Activated T-cell treated with anti-CD3 and anti-CD28 coated beads, Interleukin-2, amount 50 U/mL, for 72 hours (primary cell): ENCODE measurements at regions not wholly inside any gene's neighbourhood (a gene's known extent, or its start where the extent isn't known, plus 50 kb on each side); places are given as distances from the start of the nearest gene placed in this dataset.

Experiments
- ATAC-seq, 2 donors: fragments of 150-1000 bp; cut with Tn5 transposase; replicated peaks in 1 of 2; 2 replicates each; pipeline ENCODE4 v1.10.0; 2021; ENCODE audit warnings: moderate library complexity in 2 of 2, mild to moderate bottlenecking in 1 of 2
- DNase-seq, 2 donors: peaks; one replicate each; pipeline ENCODE4 v3.0.0; 2021 to 2022; ENCODE audit warnings: mixed read lengths in 1 of 2
- H3K27ac Mint-ChIP-seq: one replicate; pipeline ENCODE4 v1.8.0; 2022; ENCODE audit warnings: mild to moderate bottlenecking, moderate library complexity, mixed read lengths
- H3K27me3 Mint-ChIP-seq: one replicate; pipeline ENCODE4 v1.8.0; 2022; ENCODE audit warnings: low read depth, mixed read lengths
- H3K36me3 Mint-ChIP-seq, 2 donors: one replicate each; pipeline ENCODE4 v1.8.0; 2022; ENCODE audit warnings: mixed read lengths in 2 of 2, mild to moderate bottlenecking in 1 of 2; ENCODE audit not compliant: insufficient read depth in 2 of 2
- H3K4me1 Mint-ChIP-seq: one replicate; pipeline ENCODE4 v1.8.0; 2022; ENCODE audit warnings: low read depth, mixed read lengths
- H3K4me3 Mint-ChIP-seq, 2 donors: one replicate each; pipeline ENCODE4 v1.8.0; 2022; ENCODE audit warnings: mild to moderate bottlenecking in 2 of 2, mixed read lengths in 2 of 2, moderate library complexity in 2 of 2
- H3K9me3 Mint-ChIP-seq, 2 donors: one replicate each; pipeline ENCODE4 v1.8.0; 2022; ENCODE audit warnings: mixed read lengths in 2 of 2

- Mint-ChIP-seq H3K9me3 (no peaks in the 10 kb centered on the region), H3K27me3 (no peaks in the 10 kb centered on the region), H3K4me3 (no peak overlapping the region), H3K4me1 (no peaks in the 10 kb centered on the region), H3K27ac (no peak overlapping the region), H3K36me3 (no peaks in the 10 kb centered on the region)
- ATAC-seq (no peak), DNase-seq (no peak)
Observed at GRCh38 chr7:109806548-109806947, 1236.9 kb downstream of the DNAJB9 start.

DNA sequence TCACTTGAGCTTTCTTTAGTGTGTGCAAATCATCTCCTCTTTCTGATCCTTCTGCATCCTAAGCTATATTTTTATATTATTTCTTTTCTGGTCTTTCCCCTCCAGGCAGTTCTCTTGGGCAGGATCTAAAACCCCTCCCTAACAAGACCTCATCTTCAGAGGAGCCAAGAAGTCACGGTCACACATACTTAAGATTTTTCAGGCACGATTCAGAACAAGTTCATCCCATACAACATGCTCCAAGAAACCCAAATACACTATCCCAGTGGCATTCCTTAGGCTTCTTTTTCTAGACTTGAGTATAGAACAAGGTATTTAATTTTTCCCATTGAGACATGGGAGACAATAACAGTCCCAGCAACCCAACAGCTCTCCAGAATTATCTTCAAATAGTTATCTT lies 1251.5 kb downstream of the DNAJB9 start:
- Mint-ChIP-seq H3K27me3 (no peaks in the 10 kb centered on the region), H3K4me1 (no peaks in the 10 kb centered on the region), H3K9me3 (peaks cover 7 to 11% of the 10 kb centered on the region in 2 donors), H3K36me3 (peaks cover 0 to 2% of the 10 kb centered on the region in 2 donors), H3K4me3 (no peak overlapping the region), H3K27ac (no peak overlapping the region)
- no peak for DNase-seq
- no peak for ATAC-seq

- ATAC-seq (no peak), DNase-seq (no peak)
- H3K27me3 Mint-ChIP-seq, result no peaks in the 10 kb centered on the region
- no peaks in the 10 kb centered on the region for H3K9me3 Mint-ChIP-seq
- no peaks in the 10 kb centered on the region for H3K36me3 Mint-ChIP-seq
- no peaks in the 10 kb centered on the region for H3K4me1 Mint-ChIP-seq
- H3K4me3 Mint-ChIP-seq, result no peak overlapping the region
- no peak overlapping the region for H3K27ac Mint-ChIP-seq
Observed at GRCh38 chr7:109834851-109835250, 1256.1 kb upstream of the LRRN3 start.

- H3K4me1 Mint-ChIP-seq, result no peaks in the 10 kb centered on the region
- no peaks in the 10 kb centered on the region for H3K27me3 Mint-ChIP-seq
- no peak overlapping the region for H3K4me3 Mint-ChIP-seq
- no peaks in the 10 kb centered on the region for H3K9me3 Mint-ChIP-seq
- H3K27ac Mint-ChIP-seq, result no peak overlapping the region
- no peaks in the 10 kb centered on the region for H3K36me3 Mint-ChIP-seq
- no peak for ATAC-seq
- DNase-seq, result no peak
Observed at GRCh38 chr7:109835577-109835976, 1255.3 kb upstream of the LRRN3 start.

DNA sequence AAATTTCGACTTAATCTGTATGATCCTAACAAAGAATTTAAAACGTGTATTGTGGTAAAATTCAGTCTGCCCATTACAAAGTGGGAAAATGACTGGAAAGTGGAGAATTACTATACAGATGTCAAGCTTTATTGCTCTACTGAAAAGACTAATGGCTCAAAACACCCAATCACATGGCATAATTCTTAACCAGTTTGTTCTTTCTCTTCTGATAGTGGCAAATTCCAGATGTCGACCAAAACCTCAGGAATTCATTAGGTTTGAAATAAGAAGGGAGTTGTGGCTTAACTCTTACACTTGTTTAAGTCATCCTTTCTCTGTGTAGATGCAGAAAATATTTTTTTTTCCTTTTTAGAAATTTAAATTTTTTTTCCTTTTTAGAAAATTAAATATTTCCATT lies 1254.9 kb upstream of the LRRN3 start:
- no peaks in the 10 kb centered on the region for H3K36me3 Mint-ChIP-seq
- no peak for ATAC-seq
- no peaks in the 10 kb centered on the region for H3K27me3 Mint-ChIP-seq
- H3K4me3 Mint-ChIP-seq, result no peak overlapping the region
- H3K4me1 Mint-ChIP-seq, result no peaks in the 10 kb centered on the region
- H3K9me3 Mint-ChIP-seq, result no peaks in the 10 kb centered on the region
- no peak for DNase-seq
- no peak overlapping the region for H3K27ac Mint-ChIP-seq

GRCh38 chr7:109842386-109842785 lies 1248.5 kb upstream of the LRRN3 start:
- DNase-seq (no peak), ATAC-seq (no peak)
- no peaks in the 10 kb centered on the region for H3K9me3 Mint-ChIP-seq
- no peaks in the 10 kb centered on the region for H3K27me3 Mint-ChIP-seq
- no peaks in the 10 kb centered on the region for H3K36me3 Mint-ChIP-seq
- H3K4me3 Mint-ChIP-seq, result no peak overlapping the region
- no peak overlapping the region for H3K27ac Mint-ChIP-seq
- no peaks in the 10 kb centered on the region for H3K4me1 Mint-ChIP-seq

DNA sequence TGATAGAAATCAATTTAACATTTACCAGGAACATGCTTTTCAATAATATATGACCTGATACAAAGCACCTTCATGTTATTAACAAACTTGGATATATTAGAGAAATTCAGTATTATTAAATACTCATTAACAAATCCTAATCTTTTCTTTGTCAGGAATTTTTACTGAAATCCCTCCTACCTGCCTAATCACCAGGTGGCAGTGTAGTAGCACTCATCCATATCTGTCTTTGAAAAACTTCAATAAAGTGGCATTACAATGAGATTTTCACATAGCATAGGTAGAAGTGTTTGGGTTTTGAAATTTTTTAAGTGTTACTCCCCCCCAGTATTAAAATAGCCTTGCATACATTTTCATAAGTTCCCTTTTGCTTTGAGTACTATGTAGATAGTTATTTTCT lies 1246.6 kb upstream of the LRRN3 start:
- H3K36me3 Mint-ChIP-seq, result no peaks in the 10 kb centered on the region
- no peak overlapping the region for H3K27ac Mint-ChIP-seq
- H3K27me3 Mint-ChIP-seq, result no peaks in the 10 kb centered on the region
- H3K9me3 Mint-ChIP-seq, result no peaks in the 10 kb centered on the region
- DNase-seq (no peak), ATAC-seq (no peak)
- H3K4me1 Mint-ChIP-seq, result no peaks in the 10 kb centered on the region
- no peak overlapping the region for H3K4me3 Mint-ChIP-seq

DNA sequence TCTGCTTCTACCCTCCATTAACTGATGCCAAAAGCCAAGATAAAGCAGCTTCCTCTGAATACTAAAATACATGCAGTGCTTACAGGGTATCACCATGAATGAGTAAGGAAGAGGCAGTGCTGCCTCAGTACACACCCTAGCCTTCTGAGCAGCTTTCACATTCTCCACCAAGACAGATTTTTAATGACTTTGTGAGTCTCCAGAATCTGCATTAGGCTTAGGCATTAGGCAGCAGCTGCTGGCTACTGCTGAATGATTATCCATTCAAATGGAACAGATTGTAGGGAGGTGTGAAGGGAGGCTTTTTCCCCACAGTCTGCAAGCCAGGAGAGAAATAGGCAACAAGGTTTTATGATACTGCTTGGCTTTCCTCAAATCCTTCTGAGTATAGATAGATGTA lies 1226.7 kb upstream of the LRRN3 start:
- no peak for ATAC-seq
- no peak overlapping the region for H3K4me3 Mint-ChIP-seq
- H3K9me3 Mint-ChIP-seq, result peaks cover 2 to 3% of the 10 kb centered on the region in 2 donors
- H3K36me3 Mint-ChIP-seq, result no peaks in the 10 kb centered on the region
- no peak for DNase-seq
- no peaks in the 10 kb centered on the region for H3K4me1 Mint-ChIP-seq
- no peak overlapping the region for H3K27ac Mint-ChIP-seq
- no peaks in the 10 kb centered on the region for H3K27me3 Mint-ChIP-seq

GRCh38 chr7:109868215-109868860 lies 1222.6 kb upstream of the LRRN3 start:
- no peak overlapping the region for H3K4me3 Mint-ChIP-seq
- DNase-seq (no peak), ATAC-seq (no peak)
- no peak overlapping the region for H3K27ac Mint-ChIP-seq
- no peaks in the 10 kb centered on the region for H3K9me3 Mint-ChIP-seq
- no peaks in the 10 kb centered on the region for H3K4me1 Mint-ChIP-seq
- no peaks in the 10 kb centered on the region for H3K27me3 Mint-ChIP-seq
- H3K36me3 Mint-ChIP-seq, result no peaks in the 10 kb centered on the region

DNA sequence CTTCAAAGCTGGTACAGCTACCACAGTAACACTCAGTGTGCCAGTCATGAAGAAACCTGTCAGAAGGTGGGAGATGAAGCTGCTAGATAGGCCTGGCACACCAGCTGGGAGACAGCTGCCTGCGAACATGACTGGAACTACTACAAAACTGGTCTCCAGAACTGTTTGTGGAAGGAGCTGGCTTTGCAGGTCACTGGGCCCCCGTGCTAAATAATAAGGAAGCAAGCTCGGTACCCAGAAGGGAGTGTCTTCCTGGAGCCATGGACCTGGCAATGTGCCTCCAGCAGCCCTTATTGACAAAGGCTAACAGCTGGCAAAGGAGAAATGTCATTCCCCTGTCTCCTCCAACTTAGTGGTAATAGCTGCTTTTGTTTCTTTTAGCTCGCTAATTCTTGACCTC lies 1217.6 kb upstream of the LRRN3 start:
- no peaks in the 10 kb centered on the region for H3K36me3 Mint-ChIP-seq
- H3K9me3 Mint-ChIP-seq, result no peaks in the 10 kb centered on the region
- no peak for ATAC-seq
- DNase-seq, result no peak
- no peaks in the 10 kb centered on the region for H3K4me1 Mint-ChIP-seq
- H3K27ac Mint-ChIP-seq, result no peak overlapping the region
- no peak overlapping the region for H3K4me3 Mint-ChIP-seq
- H3K27me3 Mint-ChIP-seq, result no peaks in the 10 kb centered on the region

GRCh38 chr7:109879287-109879828 lies 1211.6 kb upstream of the LRRN3 start:
- DNase-seq, result no peak
- H3K9me3 Mint-ChIP-seq, result no peaks in the 10 kb centered on the region
- H3K36me3 Mint-ChIP-seq, result no peaks in the 10 kb centered on the region
- H3K4me1 Mint-ChIP-seq, result no peaks in the 10 kb centered on the region
- no peaks in the 10 kb centered on the region for H3K27me3 Mint-ChIP-seq
- no peak for ATAC-seq
- no peak overlapping the region for H3K27ac Mint-ChIP-seq
- no peak overlapping the region for H3K4me3 Mint-ChIP-seq

DNA sequence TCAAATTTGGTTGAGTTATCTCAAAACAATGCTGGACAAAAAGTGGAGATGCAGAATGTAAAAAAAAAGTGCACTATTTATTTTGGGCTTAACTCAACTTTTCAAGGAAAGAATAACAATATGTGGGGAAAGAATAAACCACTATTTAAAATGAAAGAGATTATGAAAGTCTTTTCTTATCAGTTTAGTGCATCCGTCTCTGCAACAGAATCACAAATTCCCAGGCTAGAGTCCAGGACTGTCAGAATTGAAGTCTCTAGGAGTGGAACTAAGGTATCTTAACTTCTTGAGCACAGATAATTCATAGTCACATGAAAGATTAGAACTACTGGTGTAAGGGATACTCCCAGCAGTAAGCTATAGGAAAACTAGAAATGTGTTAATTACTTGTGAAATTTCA lies 1200.3 kb upstream of the LRRN3 start:
- H3K9me3 Mint-ChIP-seq, result peaks cover 2 to 7% of the 10 kb centered on the region in 2 donors
- H3K4me1 Mint-ChIP-seq, result no peaks in the 10 kb centered on the region
- DNase-seq, result no peak
- no peak overlapping the region for H3K4me3 Mint-ChIP-seq
- H3K27ac Mint-ChIP-seq, result no peak overlapping the region
- H3K27me3 Mint-ChIP-seq, result no peaks in the 10 kb centered on the region
- ATAC-seq, result no peak
- no peaks in the 10 kb centered on the region for H3K36me3 Mint-ChIP-seq

- ATAC-seq, result no peak
- DNase-seq, result no peak
- no peak overlapping the region for H3K4me3 Mint-ChIP-seq
- H3K36me3 Mint-ChIP-seq, result no peaks in the 10 kb centered on the region
- no peaks in the 10 kb centered on the region for H3K4me1 Mint-ChIP-seq
- H3K27ac Mint-ChIP-seq, result no peak overlapping the region
- peaks cover 2 to 7% of the 10 kb centered on the region in 2 donors for H3K9me3 Mint-ChIP-seq
- H3K27me3 Mint-ChIP-seq, result no peaks in the 10 kb centered on the region
Observed at GRCh38 chr7:109893231-109893630, 1197.7 kb upstream of the LRRN3 start.

GRCh38 chr7:109895536-109895935 lies 1195.4 kb upstream of the LRRN3 start:
- no peak overlapping the region for H3K4me3 Mint-ChIP-seq
- no peaks in the 10 kb centered on the region for H3K27me3 Mint-ChIP-seq
- H3K27ac Mint-ChIP-seq, result no peak overlapping the region
- no peak for DNase-seq
- no peaks in the 10 kb centered on the region for H3K9me3 Mint-ChIP-seq
- H3K36me3 Mint-ChIP-seq, result no peaks in the 10 kb centered on the region
- H3K4me1 Mint-ChIP-seq, result no peaks in the 10 kb centered on the region
- ATAC-seq, result no peak
